ENCODE measurements at regions not wholly inside any gene's neighbourhood (a gene's known extent, or its start where the extent isn't known, plus 50 kb on each side); places are given as distances from the start of the nearest gene placed in this dataset.

DNA sequence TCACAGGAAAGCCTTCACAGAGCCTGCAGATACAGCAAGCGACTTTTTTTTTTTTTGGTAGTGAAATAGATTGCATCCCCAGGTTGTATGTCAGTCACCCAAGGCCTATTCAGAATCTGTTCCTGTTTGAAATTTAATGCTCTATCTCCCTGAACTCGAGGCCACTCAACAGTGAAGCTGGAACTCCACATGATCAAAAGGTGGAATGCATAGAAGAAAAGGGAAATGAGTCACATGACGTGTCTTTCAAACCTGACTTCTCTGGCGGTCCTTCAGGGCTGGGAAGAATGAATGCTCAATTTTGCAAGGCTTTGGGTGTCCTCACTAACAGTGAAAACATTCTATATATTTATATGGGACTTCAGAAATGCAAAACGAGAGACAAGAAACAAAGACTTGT, 88.4 kb upstream of the B3GAT2 start:
- no peak for TF ChIP-seq POLR2AphosphoS5 (IDR thresholded peaks at IDR 0.05)
- no peak for TF ChIP-seq POLR2A (IDR thresholded peaks at IDR 0.05)
- no peak for TF ChIP-seq EP300 (IDR thresholded peaks at IDR 0.05; ENCODE audit: low read depth)
- no peak for TF ChIP-seq CTCF (IDR thresholded peaks at IDR 0.05)
- no peak for DNase-seq
- WGBS, 2 donors (ENCODE audit: low coverage in 1 of 2): 71 to 74% methylated on average over 2 to 5 of the region's 5 CpGs
- H3K4me3 ChIP-seq: no peak overlapping the region
- no peaks in the 10 kb centered on the region for H3K36me3 ChIP-seq
- no peaks in the 10 kb centered on the region for H3K9me3 ChIP-seq
- H3K27ac ChIP-seq: no peak overlapping the region
- H3K4me1 ChIP-seq: no peaks in the 10 kb centered on the region
- in situ Hi-C loops (cut with MboI; ENCODE audit: low pct_ligation_motif_present in 1 of 4, low pct_unique_long_range_greater_than_20kb in 1 of 4, low sequenced_read_pairs in 3 of 4): loop anchor here in 1 of 4 donors (25.0 kb wide), 1 partner anchor 292 kb away; no protein-coding TSS in a partner anchor
- intact Hi-C loops (cut with DNase I; ENCODE audit: low total_unique reads): no loop called here
- H3K27me3 ChIP-seq: no peaks in the 10 kb centered on the region

GRCh38 chr6:71047417-71047816, 90.6 kb upstream of the B3GAT2 start:
- no peak for DNase-seq
- no peaks in the 10 kb centered on the region for H3K27me3 ChIP-seq
- in situ Hi-C loops (cut with MboI; ENCODE audit: low pct_ligation_motif_present in 1 of 4, low pct_unique_long_range_greater_than_20kb in 1 of 4, low sequenced_read_pairs in 3 of 4): loop anchor here in 1 of 4 donors (25.0 kb wide), 1 partner anchor 290 kb away; no protein-coding TSS in a partner anchor
- no peaks in the 10 kb centered on the region for H3K4me1 ChIP-seq
- intact Hi-C loops (cut with DNase I; ENCODE audit: low total_unique reads): no loop called here
- H3K9me3 ChIP-seq: no peaks in the 10 kb centered on the region
- no peaks in the 10 kb centered on the region for H3K36me3 ChIP-seq
- WGBS, 2 donors (ENCODE audit: low coverage in 1 of 2): 91 to 92% methylated on average over 4 of the region's 4 CpGs
- H3K27ac ChIP-seq: no peak overlapping the region
- TF ChIP-seq EP300 (IDR thresholded peaks at IDR 0.05; ENCODE audit: low read depth): no peak
- TF ChIP-seq POLR2AphosphoS5 (IDR thresholded peaks at IDR 0.05): no peak
- no peak overlapping the region for H3K4me3 ChIP-seq

DNA sequence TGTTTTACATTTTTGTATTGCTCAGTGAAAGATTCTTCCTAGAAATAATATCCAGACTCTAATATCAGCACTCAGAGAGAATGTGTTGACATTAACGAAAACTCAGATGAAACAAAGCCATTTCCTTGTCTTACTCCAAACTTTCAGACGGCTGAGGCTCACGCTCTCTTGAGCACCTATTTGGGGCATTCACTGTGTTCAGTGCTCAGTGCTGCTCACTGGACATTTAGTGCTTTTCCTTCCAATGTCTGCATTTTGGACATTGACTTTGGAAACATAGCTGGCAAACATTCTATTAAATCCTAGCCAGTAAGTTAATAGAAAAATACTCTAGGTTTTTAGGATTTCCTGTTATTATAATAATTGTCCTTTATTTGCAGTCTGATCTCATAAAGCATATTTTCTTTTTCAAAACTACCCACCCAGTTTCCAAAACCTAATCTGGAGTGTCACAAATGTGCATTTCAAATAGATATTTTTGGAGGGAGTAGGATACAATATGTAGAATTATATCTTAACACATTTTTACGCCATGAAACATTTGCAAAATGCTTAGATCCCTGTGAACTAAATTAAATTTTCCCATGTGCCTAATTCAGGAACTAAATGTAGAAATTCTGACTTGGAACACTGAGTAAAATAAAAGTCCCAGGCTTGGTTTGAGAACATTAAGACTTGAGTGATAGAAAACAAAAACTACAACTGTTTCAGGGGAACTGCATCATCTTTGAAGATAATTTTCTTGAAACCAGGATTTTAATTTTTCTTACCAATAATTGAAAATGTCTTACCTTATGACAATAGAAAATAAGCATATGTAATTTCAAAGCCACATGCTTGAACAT, 91.7 kb upstream of the B3GAT2 start:
- TF ChIP-seq POLR2AphosphoS5 (IDR thresholded peaks at IDR 0.05) (no peak), POLR2A (IDR thresholded peaks at IDR 0.05) (no peak), CTCF (IDR thresholded peaks at IDR 0.05) (no peak), EP300 (IDR thresholded peaks at IDR 0.05; ENCODE audit: low read depth) (no peak)
- WGBS, 2 donors (ENCODE audit: low coverage in 1 of 2): 57 to 72% methylated on average over 3 to 4 of the region's 4 CpGs
- H3K36me3 ChIP-seq: no peaks in the 10 kb centered on the region
- intact Hi-C loops (cut with DNase I; ENCODE audit: low total_unique reads): no loop called here
- H3K27me3 ChIP-seq: no peaks in the 10 kb centered on the region
- H3K27ac ChIP-seq: no peak overlapping the region
- no peak overlapping the region for H3K4me3 ChIP-seq
- DNase-seq: no peak
- no peaks in the 10 kb centered on the region for H3K4me1 ChIP-seq
- no peaks in the 10 kb centered on the region for H3K9me3 ChIP-seq
- in situ Hi-C loops (cut with MboI; ENCODE audit: low pct_ligation_motif_present in 1 of 4, low pct_unique_long_range_greater_than_20kb in 1 of 4, low sequenced_read_pairs in 3 of 4): loop anchor here in 1 of 4 donors (25.0 kb wide), 1 partner anchor 289 kb away; no protein-coding TSS in a partner anchor

DNA sequence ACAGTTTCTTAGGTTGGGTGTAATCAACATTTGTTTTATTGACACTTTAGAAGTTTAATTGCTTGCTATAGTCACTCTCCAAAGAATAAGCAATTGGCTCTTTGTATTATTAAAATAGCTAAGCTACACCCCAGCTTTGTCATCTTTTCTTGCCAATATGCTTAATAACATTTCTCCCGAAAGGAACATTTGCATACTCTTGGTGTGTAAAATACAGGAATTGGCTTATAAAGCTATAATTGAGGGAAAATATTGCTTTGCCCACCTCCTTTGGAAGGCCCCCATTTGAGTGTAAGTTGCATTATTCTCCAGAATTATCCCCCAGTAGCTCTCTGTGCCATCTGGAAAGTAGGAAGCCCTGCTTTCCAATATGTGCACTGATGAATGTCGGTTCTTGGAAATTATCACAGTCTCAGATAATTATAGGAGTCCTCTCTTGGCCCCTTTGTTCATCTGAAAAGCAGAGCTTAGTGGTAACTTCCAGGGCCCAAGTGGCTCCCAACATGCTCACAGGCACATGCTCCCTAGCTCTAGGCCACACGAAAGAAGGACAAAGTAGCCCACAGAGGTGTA, 92.4 kb upstream of the B3GAT2 start:
- Histone ChIP-seq H3K4me3 (no peak overlapping the region), H3K9me3 (no peaks in the 10 kb centered on the region), H3K27ac (no peak overlapping the region), H3K36me3 (no peaks in the 10 kb centered on the region), H3K27me3 (no peaks in the 10 kb centered on the region), H3K4me1 (no peaks in the 10 kb centered on the region)
- WGBS, 2 donors (ENCODE audit: low coverage in 1 of 2): 80 to 83% methylated on average over 1 to 3 of the region's 3 CpGs
- intact Hi-C loops (cut with DNase I; ENCODE audit: low total_unique reads): no loop called here
- DNase-seq: no peak
- TF ChIP-seq POLR2AphosphoS5 (IDR thresholded peaks at IDR 0.05) (no peak), CTCF (IDR thresholded peaks at IDR 0.05) (no peak), EP300 (IDR thresholded peaks at IDR 0.05; ENCODE audit: low read depth) (no peak), POLR2A (IDR thresholded peaks at IDR 0.05) (no peak)
- in situ Hi-C loops (cut with MboI; ENCODE audit: low pct_ligation_motif_present in 1 of 4, low pct_unique_long_range_greater_than_20kb in 1 of 4, low sequenced_read_pairs in 3 of 4): loop anchor here in 1 of 4 donors (25.0 kb wide), 1 partner anchor 288 kb away; no protein-coding TSS in a partner anchor

Data from transverse colon (tissue), 4 donors.